ENCODE measurements at regions not wholly inside any gene's neighbourhood (a gene's known extent, or its start where the extent isn't known, plus 50 kb on each side); places are given as distances from the start of the nearest gene placed in this dataset.

GRCh38 chr1:219794085-219794743 lies 134.1 kb downstream of the SLC30A10 start:
- TF ChIP-seq CTCF (IDR thresholded peaks at IDR 0.05; ENCODE audit: low read length) (no peak), EZH2 (optimal IDR thresholded peaks at IDR 0.05; ENCODE audit: low read depth, low read length) (no peak)

Measured in MM.1S (cell line).